NCI-H2227 (cell line): ENCODE measurements at regions not wholly inside any gene's neighbourhood (a gene's known extent, or its start where the extent isn't known, plus 50 kb on each side); places are given as distances from the start of the nearest gene placed in this dataset.

Source experiments
- DNase-seq: peaks from one replicate; lab custom pipeline; 2025; ENCODE audit not compliant: unreplicated experiment; lab: John Stamatoyannopoulos, UW

DNA sequence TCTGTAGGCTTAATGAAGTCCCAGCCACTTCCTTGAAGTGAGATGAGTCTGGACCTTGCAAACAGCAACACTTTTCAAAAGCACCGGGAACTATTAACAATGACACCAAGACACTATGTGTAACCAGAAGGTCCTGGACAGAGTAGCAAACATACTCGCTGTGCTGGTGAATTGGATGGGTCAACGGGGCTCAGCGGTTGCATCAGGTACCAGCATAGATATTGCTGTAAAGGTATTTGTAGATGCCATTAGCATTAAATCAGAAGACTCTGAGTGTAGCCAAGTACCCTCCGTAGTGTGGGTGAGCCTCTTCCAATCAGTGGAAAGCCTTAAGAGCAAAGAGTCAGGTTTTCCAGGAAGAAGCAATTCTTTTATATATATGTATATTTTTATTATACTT is 140.5 kb downstream of the IRX2 start:
- no peak for DNase-seq

DNA sequence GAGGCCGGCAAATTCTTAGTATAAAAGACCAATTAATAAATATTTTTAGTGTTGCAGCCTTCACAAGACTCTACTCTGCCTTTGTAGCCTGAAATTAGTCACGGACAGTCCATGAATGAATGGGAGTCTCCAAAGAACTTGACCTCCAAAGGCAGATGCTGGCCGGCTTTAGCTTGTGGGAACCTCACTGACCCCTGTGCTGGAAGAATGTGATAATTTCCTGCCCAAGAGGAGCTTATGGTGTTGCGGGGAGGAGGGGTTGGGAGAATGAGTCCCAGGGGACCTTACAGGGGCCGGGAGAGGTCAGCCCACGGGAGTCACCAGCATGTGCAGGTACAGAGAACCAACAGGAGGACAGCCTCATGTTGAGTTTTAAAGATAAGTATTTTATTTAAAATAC is 143.1 kb downstream of the IRX2 start:
- DNase-seq, result no peak

DNA sequence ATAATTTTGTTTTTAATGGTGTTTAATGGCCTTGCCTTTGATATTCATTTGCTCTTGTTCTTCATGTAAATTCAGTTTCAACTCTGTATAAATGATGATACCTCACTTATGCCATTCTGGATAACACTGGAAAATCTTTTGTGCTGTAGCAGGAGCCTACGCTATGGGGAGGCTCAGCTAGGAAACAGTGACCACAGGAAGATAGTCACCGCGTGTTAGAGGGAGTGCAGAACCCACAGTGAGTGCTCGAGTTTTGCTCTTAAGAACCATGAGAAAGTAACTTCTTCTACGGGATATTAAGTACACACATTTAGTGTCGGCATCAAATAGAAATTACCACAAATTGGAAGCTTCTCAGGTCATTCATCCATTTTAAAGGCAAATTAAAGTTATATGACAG is 143.9 kb downstream of the IRX2 start:
- no peak for DNase-seq

GRCh38 chr5:2603272-2603575 is 148.3 kb downstream of the IRX2 start:
- no peak for DNase-seq

GRCh38 chr5:2602451-2603271 is 148.8 kb downstream of the IRX2 start:
- no peak for DNase-seq

GRCh38 chr5:2598503-2598902 is 153.0 kb downstream of the IRX2 start:
- no peak for DNase-seq

- DNase-seq, result no peak
Observed at GRCh38 chr5:2594701-2595100, 156.8 kb downstream of the IRX2 start.

GRCh38 chr5:2592766-2593165 is 158.7 kb downstream of the IRX2 start:
- no peak for DNase-seq

DNA sequence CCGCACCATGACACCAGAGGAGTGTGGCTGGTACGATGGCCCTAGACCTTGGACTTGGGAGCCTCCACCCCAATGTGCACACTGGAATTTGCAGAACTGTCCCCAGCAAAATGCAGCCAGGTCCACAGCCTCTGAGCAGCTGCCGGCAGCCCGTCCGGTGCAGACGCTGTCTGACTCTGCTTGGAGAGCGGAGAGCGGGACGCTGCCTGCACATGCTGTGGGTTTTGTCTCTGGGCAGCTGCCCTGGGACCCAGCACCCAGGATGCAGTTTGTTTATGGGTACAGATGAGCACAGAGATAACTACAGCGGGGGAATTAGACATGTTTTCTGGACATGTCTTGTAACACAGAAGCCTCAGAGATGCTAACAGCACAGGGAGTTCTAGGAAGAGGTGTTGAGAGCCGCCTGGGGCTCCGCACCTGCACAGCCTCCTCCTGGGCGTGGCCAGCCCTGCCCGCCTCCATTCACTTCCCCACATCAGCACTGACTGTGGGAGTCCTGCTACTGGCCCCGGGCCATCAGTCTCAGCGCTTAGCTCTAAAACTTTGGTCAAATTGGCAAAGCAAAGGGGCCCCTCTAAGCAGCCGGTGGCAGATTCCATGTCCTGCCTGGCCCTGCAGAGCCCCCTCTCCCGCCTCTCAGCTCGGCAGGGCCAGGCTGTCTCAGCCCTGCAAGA is 159.6 kb downstream of the IRX2 start:
- DNase-seq, result no peak

DNA sequence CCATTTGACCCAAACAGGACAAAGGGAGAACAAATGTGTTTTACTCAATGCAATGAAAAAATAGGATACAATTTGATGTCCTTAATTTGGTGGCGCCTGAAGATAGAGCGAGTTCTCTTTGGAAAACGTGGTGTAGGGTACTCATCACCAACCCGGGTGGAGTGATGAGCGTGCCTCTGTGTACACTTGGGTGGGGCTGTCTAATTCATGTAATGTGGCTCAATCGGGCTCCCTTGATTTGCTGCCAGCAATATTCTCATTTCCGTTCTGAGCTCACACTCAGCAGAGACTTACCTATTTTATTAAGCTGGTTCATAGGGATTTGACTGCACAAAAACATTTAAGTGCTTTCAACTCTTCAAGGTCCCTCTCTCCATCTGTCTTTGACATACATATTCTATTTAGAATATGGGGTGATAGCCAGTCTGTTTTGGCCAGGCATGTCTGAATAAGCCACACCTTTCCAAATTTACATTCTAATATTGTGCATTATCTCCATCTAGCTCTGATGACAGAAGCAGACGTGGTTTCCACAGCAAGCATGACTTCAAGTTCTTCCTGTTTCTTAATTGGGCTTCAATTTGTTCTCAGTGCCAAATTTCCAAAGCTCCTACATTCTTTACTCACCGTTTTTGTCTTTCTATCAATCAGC is 162.5 kb downstream of the IRX2 start:
- no peak for DNase-seq

GRCh38 chr5:2587189-2588031 is 164.1 kb downstream of the IRX2 start:
- DNase-seq, result no peak

DNA sequence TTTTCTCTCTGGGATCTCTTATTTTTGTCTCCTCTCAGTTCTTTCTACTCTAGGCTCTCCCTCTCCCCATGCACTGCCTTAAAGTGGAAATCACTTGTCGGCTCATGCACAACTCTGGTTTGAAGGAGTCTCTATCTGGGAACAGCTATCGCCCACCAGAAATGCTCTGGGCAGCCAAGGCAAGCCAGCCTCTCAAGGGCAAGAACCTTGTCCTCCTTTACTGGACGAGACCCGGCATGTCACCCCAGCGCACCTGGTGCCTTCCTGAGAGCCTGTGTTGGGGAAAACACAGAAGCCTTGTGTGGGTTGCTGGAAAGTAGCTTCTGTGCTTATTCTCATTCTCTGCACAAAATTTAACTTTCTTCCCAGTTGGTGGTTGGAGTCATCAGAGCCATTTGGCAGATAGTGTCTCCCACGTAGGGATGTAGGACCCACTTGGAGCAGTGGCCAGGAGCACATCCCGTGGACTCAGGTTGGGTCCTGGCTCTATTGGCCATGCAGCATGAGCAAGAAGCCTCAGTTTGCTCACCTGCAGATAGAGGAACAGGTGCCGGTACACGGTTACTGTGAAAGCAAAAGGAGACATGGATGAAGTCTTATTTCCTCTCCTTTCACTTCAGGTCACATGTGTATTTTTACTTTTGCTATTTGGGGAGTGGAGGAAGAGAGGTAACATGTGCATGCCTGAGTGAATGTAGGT is 165.3 kb downstream of the IRX2 start:
- no peak for DNase-seq

GRCh38 chr5:2584579-2585269 is 166.8 kb downstream of the IRX2 start:
- DNase-seq, result no peak

DNA sequence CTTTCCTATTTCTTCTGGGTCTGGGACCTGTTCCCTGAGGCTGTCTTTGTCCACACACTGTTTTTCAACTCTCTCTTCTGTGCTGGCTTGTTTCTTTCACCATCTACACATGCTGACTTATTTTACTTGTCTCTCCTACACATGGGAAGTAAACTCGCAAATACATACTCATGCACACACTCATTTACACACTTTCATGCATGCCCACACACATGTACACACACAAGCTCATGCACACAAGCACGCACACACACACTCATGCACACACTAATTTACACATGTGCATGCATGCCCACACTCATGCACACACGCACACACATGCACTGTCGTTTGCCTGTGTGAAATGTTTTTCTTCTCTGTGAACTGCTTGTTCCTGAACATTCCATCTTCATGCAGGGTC is 169.0 kb downstream of the IRX2 start:
- DNase-seq, result no peak

DNA sequence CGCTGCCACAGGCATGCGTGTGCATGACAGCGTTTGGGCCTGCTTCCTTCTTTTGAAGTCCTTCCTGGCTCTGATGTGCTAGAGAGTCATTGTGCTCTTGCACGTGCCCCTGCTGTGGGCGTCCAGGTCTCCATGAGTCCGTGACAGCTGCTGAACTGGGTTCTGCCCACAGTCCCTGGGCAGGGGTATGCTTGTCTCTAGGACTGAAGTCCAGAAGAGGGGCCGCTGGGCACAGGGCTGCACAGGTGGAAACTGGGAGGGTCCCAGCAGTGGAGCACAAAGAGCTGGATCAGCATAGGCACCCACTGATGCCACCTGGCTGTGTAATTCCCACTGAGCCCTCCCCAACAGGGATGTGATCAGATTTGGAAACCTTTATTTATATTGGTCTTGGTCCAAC is 169.4 kb downstream of the IRX2 start:
- DNase-seq, result no peak

DNA sequence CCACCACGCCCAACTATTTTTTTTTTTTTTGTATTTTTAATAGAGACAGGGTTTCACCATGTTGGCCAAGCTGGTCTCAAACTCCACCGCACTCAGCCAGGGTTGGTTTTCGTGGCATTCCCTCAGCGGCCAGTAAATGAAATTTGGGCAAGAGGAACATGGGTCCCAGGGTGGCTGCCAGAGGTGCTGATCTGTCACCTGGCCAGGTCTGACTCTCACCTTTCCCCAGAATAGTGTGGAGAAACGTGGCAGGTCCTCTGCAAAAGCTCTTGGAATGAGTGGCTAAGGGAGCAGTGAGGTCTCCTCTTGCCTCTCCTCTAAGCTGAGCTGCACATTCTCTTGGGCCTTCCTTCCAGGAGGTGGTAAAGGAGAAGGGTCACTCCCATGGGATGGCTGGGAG is 170.1 kb downstream of the IRX2 start:
- DNase-seq, result no peak

GRCh38 chr5:2579126-2579525 is 172.4 kb downstream of the IRX2 start:
- DNase-seq, result no peak

- DNase-seq, result no peak
Observed at GRCh38 chr5:2577312-2578036, 174.0 kb downstream of the IRX2 start.

DNA sequence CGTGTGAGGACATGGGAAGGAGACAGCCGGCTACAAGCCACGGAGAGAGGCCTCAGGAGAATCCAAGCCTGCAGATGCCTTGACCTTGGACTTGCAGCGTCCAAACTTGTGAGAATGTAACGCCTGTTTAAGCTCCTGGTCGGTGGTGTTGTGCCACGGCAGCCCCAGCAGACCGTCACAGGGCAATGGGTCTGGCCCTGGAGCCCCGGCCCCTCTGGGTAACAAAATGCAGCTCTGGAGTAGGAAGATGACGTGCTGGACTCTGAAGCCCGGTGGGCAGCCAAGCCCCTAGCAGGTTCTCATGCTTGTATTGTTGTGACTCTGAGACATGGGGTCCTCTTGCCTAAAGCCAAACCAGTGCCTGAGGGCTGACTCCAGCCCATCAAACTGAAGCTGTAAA is 174.7 kb downstream of the IRX2 start:
- DNase-seq, result no peak

DNA sequence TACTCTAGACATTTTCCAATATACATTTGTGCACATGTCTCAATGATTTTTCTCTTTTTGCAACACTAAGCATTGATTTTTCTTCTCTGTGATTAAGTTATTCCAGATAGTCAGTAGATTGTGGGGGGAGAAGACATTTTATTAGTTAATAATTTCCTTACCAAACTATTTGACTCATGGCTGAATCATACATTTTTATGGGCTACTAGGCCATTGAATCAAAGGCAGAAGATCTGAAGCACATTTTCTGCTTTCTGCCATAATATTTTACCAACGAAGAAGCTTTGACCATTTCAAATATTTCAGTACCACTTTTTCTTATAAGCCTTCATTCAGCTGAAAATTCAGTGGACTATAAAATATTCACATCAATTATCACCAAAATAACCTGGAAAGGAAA is 175.6 kb downstream of the IRX2 start:
- no peak for DNase-seq
